Dendritic cell treated with granulocyte-macrophage colony-stimulating factor and Interleukin-4, amounts not matched to agents 40 ng/mL and 50 ng/mL, for 4 days (primary cell): ENCODE measurements at regions not wholly inside any gene's neighbourhood (a gene's known extent, or its start where the extent isn't known, plus 50 kb on each side); places are given as distances from the start of the nearest gene placed in this dataset.

Experiments used
- H3K27ac Mint-ChIP-seq: one replicate; pipeline ENCODE4 v1.8.0; 2022; ENCODE audit warnings: mild to moderate bottlenecking, mixed read lengths
- H3K27me3 Mint-ChIP-seq: one replicate; pipeline ENCODE4 v1.8.0; 2022; ENCODE audit warnings: mild to moderate bottlenecking, mixed read lengths
- H3K36me3 Mint-ChIP-seq: one replicate; pipeline ENCODE4 v1.8.0; 2022; ENCODE audit warnings: low read depth, mixed read lengths
- H3K4me1 Mint-ChIP-seq: one replicate; pipeline ENCODE4 v1.8.0; 2022; ENCODE audit warnings: low read depth, mixed read lengths
- H3K4me3 Mint-ChIP-seq: one replicate; pipeline ENCODE4 v1.8.0; 2022; ENCODE audit warnings: mild to moderate bottlenecking, moderate library complexity, mixed read lengths
- H3K9me3 Mint-ChIP-seq: one replicate; pipeline ENCODE4 v1.8.0; 2022; ENCODE audit warnings: mixed read lengths
- intact Hi-C: fragments of 100-400 bp; cut with micrococcal nuclease; formaldehyde crosslinking; loops from one replicate; pipeline ENCODE4 v1.15.0; 2022

DNA sequence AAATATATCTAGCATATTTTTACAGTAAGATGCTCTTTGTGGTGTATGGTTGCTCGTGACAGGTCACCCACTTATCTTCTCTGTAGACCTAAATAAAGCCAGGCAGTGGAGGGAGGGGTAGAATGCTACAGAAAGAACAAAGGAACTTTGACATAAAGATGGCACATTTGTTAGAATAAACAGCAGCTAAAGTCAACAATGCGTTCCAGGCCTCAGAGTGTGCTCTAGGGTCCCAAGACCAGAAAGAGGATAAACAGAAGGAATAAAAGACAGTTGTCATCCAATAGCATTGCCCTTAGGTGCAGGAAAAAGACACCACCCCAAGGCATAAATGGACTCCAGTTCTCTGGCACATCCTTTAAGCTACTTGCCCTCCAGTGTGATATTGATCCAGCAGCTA, 523.0 kb upstream of the CDH11 start:
- Mint-ChIP-seq H3K27me3 (no peaks in the 10 kb centered on the region), H3K27ac (no peak overlapping the region), H3K4me1 (no peaks in the 10 kb centered on the region), H3K36me3 (no peaks in the 10 kb centered on the region), H3K4me3 (no peak overlapping the region), H3K9me3 (no peaks in the 10 kb centered on the region)
- intact Hi-C loops = no loop called here

DNA sequence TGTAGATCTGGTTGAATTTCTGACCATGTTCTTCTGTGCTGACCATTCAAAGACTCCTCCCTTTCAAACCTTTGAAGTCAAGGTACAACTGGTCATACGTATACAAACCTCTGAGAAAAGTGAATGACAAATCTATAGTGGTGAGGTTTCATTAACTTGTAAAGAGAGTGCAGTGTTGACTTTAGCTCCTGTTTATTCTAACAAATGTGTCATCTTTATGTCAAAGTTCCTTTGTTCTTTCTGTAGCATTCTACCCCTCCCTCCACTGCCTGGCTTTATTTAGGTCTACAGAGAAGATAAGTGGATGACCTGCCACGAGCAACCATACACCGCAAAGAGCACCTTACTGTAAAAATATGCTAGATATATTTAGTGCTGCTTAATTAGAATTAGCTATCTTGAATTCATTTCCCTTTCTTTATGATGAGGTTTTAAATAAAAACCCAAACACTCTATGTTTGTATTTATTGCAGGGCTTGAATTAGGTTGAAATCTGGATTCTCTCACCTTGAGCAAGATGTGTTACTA, 520.0 kb upstream of the CDH11 start:
- no peak overlapping the region for H3K4me3 Mint-ChIP-seq
- H3K9me3 Mint-ChIP-seq = no peaks in the 10 kb centered on the region
- H3K4me1 Mint-ChIP-seq = no peaks in the 10 kb centered on the region
- no peak overlapping the region for H3K27ac Mint-ChIP-seq
- intact Hi-C loops = no loop called here
- H3K27me3 Mint-ChIP-seq = no peaks in the 10 kb centered on the region
- H3K36me3 Mint-ChIP-seq = no peaks in the 10 kb centered on the region

DNA sequence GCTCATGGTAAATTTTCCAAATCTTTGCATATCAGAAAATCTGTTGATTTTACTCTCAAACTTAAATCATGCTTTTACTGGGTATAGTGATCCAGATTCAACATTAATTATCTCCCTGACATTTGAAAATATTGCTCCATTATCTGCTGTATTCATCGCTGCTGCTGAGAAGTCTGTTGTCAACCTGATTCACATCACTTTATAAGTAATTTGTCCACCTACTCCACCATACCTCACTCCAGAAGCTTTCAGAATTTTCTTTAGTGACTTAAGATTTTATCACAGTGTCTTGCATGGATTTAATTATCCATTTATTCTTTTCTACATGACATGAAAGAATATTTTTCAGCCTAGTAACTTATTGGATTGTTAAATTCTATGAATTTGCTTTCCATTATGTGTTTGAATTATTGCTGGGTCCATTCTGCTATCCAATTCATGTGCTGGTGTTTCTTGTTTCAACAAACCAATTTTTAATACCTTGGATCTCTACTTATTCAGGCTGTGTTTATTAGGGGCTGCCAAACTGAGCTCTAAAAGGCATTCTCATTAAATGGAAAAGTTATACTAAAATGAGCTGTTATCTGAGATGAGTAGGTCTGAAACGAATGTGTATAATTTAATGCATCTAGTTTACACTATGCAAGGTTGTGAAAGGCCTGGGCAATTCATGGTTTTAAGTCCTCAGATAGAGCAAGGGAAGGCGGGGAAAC, 519.3 kb upstream of the CDH11 start:
- no peak overlapping the region for H3K27ac Mint-ChIP-seq
- no peaks in the 10 kb centered on the region for H3K9me3 Mint-ChIP-seq
- intact Hi-C loops = no loop called here
- H3K36me3 Mint-ChIP-seq = no peaks in the 10 kb centered on the region
- H3K4me1 Mint-ChIP-seq = no peaks in the 10 kb centered on the region
- no peak overlapping the region for H3K4me3 Mint-ChIP-seq
- no peaks in the 10 kb centered on the region for H3K27me3 Mint-ChIP-seq

DNA sequence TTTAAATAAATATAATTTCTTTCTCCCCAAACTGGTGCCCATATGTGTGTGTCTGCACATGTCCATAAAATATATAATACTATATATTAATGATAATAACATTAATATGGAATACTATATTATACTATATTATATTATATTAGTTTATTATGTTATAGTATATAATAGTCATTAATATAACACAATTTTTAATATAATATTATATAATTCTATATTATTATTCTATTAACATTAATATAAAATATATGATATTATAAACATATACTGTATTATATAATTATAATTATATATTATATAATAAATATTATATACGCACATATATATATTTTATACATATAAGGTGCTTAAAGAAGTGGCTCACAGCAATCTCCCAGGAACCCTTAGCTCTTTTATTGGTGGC, 513.0 kb upstream of the CDH11 start:
- no peak overlapping the region for H3K27ac Mint-ChIP-seq
- peaks cover 5% of the 10 kb centered on the region for H3K27me3 Mint-ChIP-seq
- no peaks in the 10 kb centered on the region for H3K9me3 Mint-ChIP-seq
- H3K4me3 Mint-ChIP-seq = no peak overlapping the region
- no peaks in the 10 kb centered on the region for H3K36me3 Mint-ChIP-seq
- no peaks in the 10 kb centered on the region for H3K4me1 Mint-ChIP-seq
- intact Hi-C loops = no loop called here

DNA sequence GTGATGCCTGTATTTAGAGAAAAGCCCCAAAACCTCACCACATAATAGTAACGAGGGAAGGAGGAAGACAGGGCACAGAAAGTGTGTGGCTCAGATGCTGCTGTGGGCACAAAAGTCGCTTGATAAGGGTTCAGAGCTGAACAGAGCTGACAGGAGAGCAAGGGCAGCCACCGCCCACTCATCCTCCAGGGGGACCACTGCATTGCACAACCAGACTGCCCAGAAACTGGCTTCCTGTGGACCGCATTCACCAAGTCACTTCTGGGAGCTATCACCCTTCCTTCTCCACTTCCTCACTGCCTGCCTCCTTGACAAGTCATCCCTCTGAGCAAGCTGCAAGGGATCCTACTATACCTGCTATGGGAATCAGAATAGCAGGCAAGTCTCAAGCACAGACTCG, 512.4 kb upstream of the CDH11 start:
- Mint-ChIP-seq H3K36me3 (no peaks in the 10 kb centered on the region), H3K4me3 (no peak overlapping the region), H3K4me1 (no peaks in the 10 kb centered on the region), H3K27ac (no peak overlapping the region), H3K9me3 (no peaks in the 10 kb centered on the region), H3K27me3 (peaks cover 5% of the 10 kb centered on the region)
- intact Hi-C loops = no loop called here

DNA sequence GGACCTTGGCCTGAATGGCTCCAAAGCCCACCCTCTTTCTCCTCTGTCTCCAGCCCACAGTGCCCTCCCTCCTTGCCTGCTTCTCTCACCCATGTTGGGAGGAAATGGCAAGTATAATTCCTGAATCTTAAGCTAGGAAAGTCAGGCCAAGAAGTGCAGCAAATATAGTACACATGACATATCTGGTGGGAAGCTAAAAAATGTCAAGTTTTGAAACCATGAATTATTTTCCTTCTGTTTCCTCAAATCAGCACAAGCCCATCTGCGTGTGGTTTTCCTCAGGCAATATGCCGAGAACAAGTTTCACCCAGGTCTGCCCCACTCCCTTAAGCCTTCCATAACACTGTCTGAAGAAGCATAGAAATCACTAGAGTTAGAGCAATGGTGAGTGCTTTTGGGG, 502.8 kb upstream of the CDH11 start:
- Mint-ChIP-seq H3K4me3 (no peak overlapping the region), H3K9me3 (no peaks in the 10 kb centered on the region), H3K4me1 (no peaks in the 10 kb centered on the region), H3K27ac (no peak overlapping the region), H3K36me3 (no peaks in the 10 kb centered on the region), H3K27me3 (no peaks in the 10 kb centered on the region)
- intact Hi-C loops = no loop called here

DNA sequence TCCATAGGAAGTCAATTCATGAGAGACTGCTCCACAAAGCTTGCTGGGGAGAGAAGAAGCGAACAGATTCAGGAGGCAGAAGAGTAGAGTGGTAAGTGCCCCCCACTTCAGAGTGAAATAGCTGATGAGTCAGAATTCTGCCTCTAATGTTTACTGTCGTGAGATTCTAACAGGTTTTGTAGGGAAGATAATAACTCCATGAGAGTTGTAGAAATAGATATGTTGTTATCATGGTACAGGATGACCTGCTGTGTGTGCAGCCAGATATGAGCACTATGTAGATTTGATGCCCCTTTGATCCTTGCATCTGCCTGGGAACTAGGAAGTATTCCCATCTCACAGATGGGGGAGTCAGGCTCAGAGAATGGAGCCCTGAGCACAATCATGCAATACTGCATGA, 502.4 kb upstream of the CDH11 start:
- no peaks in the 10 kb centered on the region for H3K27me3 Mint-ChIP-seq
- no peak overlapping the region for H3K4me3 Mint-ChIP-seq
- no peak overlapping the region for H3K27ac Mint-ChIP-seq
- H3K4me1 Mint-ChIP-seq = no peaks in the 10 kb centered on the region
- H3K36me3 Mint-ChIP-seq = no peaks in the 10 kb centered on the region
- H3K9me3 Mint-ChIP-seq = no peaks in the 10 kb centered on the region
- intact Hi-C loops = no loop called here

DNA sequence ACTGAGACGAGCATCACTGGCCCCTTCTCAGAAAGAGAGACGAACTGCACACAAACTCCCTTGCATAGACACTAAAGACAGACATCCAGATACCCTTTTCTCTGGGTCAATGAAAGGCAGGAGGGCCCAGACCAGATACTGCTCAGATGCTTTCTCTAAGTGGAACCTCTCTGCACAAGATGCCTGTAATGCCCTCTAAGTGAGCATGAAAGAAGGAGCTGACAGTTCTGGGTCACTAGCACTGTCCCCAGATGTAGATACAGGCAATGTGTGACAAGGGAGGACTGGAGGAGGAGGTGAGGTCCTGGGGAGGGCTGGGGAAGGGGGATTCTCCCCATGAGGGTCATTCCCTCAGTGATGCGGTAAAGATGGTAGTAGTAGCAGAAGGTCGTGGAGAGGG, 501.0 kb upstream of the CDH11 start:
- Mint-ChIP-seq H3K4me3 (no peak overlapping the region), H3K36me3 (no peaks in the 10 kb centered on the region), H3K27ac (no peak overlapping the region), H3K27me3 (no peaks in the 10 kb centered on the region), H3K9me3 (no peaks in the 10 kb centered on the region), H3K4me1 (no peaks in the 10 kb centered on the region)
- intact Hi-C loops = no loop called here

DNA sequence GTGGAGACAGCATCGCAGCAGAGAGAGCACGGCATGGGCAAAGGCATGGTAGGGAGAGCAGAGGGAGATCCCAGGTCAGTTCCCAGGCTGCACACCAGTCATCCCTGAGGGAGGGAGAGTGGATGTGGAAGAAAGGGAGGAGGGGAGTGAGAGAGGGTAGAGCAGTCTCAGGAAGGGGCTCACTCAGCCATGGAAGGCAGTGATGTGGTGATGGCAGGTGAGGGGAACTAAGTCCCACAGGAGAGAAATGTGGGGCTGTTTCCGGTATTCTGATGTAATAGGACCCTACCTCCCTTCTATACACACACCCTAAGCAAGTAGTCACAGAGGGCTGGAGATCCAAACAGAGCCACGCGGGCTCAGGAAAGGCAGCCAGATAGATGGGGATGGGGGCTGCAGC, 500.3 kb upstream of the CDH11 start:
- Mint-ChIP-seq H3K4me3 (no peak overlapping the region), H3K27me3 (no peaks in the 10 kb centered on the region), H3K27ac (no peak overlapping the region), H3K4me1 (no peaks in the 10 kb centered on the region), H3K36me3 (no peaks in the 10 kb centered on the region), H3K9me3 (no peaks in the 10 kb centered on the region)
- intact Hi-C loops = no loop called here

DNA sequence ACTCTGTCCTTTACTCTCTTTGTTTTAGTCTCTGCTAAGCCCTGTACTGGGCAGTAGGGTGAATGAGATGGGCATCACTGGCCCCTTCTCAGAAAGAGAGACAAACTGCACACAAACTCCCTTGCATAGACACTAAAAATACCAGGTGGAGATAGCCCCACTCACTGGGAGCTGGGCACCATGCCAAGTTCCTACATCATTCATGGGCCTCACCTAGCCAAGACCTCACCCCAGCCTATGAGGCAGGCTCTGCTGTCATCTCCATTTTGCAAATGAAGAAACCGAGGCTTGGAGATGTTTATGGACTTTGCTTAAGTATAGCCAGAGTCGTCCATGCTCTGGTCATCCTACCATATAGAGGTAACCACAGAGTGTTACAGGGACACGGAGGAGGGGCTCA, 499.8 kb upstream of the CDH11 start:
- Mint-ChIP-seq H3K4me3 (no peak overlapping the region), H3K4me1 (no peaks in the 10 kb centered on the region), H3K27ac (no peak overlapping the region), H3K36me3 (no peaks in the 10 kb centered on the region), H3K27me3 (no peaks in the 10 kb centered on the region), H3K9me3 (no peaks in the 10 kb centered on the region)
- intact Hi-C loops = no loop called here

DNA sequence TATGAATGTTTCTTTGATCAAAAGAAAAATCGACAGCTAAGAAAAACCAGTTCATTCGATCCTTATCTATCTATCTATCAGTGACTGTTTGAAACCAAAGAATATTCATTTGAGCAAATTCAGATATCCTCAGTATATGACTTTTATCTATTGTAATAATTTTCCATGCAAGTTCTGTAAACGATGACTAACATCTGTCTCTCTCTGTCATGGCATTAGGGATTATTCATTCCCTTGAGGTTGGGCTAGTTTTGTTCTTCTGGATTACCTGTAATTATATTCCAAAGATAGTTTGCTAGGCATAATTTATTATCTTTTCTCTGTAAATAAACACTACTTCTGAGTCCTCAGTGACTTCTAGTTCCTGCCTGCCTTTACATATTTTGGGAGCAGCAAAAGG, 497.7 kb upstream of the CDH11 start:
- Mint-ChIP-seq H3K27me3 (peaks cover 2% of the 10 kb centered on the region), H3K4me1 (no peaks in the 10 kb centered on the region), H3K36me3 (no peaks in the 10 kb centered on the region), H3K9me3 (peaks cover 6% of the 10 kb centered on the region), H3K27ac (no peak overlapping the region), H3K4me3 (no peak overlapping the region)
- intact Hi-C loops = no loop called here

DNA sequence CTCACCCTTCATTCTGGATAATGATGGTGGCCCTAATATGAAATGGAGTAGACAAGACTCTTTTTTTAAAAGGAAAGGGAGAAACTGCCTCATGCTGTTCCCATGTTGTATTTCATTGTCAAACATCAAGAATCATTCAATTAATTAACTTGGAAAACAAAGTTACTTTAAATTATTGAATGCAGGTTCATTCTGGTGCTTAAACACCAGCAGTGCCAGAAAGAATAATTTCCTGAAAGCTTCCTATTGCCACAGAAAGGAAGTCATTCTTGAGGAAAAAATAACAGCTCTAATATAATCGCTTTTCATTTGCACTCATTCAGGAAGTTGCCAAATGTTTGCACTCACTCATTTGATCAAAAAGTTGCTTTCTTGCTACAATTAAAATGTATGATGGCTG, 497.1 kb upstream of the CDH11 start:
- H3K27ac Mint-ChIP-seq = no peak overlapping the region
- peaks cover 2% of the 10 kb centered on the region for H3K27me3 Mint-ChIP-seq
- H3K36me3 Mint-ChIP-seq = no peaks in the 10 kb centered on the region
- no peak overlapping the region for H3K4me3 Mint-ChIP-seq
- intact Hi-C loops = no loop called here
- H3K4me1 Mint-ChIP-seq = no peaks in the 10 kb centered on the region
- H3K9me3 Mint-ChIP-seq = peaks cover 6% of the 10 kb centered on the region

DNA sequence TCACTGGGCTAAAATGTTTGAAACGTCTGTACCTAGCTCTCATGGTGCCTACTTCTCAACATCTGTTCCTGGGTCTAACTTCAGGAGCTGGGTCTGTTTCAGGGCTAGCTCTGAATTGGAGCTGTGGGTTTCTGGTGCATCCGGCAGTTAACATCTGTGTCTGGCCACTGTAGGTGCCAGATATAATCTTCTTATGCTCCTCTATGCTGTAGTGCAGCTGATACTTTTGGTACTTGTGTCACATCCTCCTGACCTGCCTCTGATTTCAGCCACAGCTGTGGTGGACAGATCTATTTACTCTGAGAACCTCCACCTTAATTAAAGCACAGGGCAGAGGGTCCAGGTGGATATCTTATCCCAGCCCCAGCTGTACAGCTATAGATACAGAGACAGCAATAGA, 496.5 kb upstream of the CDH11 start:
- Mint-ChIP-seq H3K27ac (no peak overlapping the region), H3K36me3 (no peaks in the 10 kb centered on the region), H3K27me3 (peaks cover 2% of the 10 kb centered on the region), H3K9me3 (peaks cover 6% of the 10 kb centered on the region), H3K4me1 (no peaks in the 10 kb centered on the region), H3K4me3 (no peak overlapping the region)
- intact Hi-C loops = no loop called here

DNA sequence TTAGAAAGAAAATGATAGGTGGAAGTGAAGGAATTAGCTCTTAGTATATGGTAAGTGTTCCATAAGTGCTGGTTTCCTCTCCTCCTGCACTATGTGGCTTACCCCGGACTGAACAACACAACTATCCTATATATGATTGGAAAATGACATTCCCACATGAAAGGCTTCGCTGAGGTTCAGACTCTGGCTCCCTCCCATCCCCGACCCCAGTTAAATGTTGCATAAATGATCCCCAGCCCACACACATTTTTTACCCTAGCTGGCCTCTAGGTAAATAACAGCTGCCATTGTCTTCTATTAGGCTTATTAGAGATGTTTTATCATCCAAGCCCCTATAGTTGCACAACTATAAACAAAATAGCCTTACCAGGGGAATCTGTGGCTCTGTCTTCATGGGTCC, 495.6 kb upstream of the CDH11 start:
- Mint-ChIP-seq H3K27ac (no peak overlapping the region), H3K4me3 (no peak overlapping the region), H3K27me3 (peaks cover 2% of the 10 kb centered on the region), H3K9me3 (peaks cover 6% of the 10 kb centered on the region), H3K36me3 (no peaks in the 10 kb centered on the region), H3K4me1 (no peaks in the 10 kb centered on the region)
- intact Hi-C loops = no loop called here

DNA sequence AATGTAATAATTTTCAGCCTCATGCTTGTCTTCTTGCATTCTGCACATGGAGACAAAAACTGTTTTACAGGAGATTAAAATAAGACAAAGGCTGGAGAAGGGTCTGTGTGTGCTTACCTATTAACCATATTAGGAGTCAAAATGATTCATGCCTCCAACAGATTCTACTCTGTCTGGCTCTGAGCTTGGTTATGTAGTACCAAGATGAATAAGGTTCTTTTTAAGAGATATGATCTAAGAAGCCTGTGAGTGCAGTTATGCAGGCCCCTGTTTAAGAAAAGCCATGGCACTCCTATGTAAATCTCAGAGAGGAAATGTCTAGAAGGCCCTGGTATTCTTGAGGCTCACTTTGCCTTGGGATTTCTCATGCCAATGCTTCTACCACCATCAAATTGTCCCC, 486.6 kb upstream of the CDH11 start:
- H3K27ac Mint-ChIP-seq = no peak overlapping the region
- H3K36me3 Mint-ChIP-seq = no peaks in the 10 kb centered on the region
- intact Hi-C loops = no loop called here
- H3K4me3 Mint-ChIP-seq = no peak overlapping the region
- H3K27me3 Mint-ChIP-seq = no peaks in the 10 kb centered on the region
- no peaks in the 10 kb centered on the region for H3K4me1 Mint-ChIP-seq
- no peaks in the 10 kb centered on the region for H3K9me3 Mint-ChIP-seq
